Parathyroid adenoma (tissue), 2 donors: ENCODE measurements at regions not wholly inside any gene's neighbourhood (a gene's known extent, or its start where the extent isn't known, plus 50 kb on each side); places are given as distances from the start of the nearest gene placed in this dataset.
"Not testable (repeated sequence)": the region's sequence is repeated elsewhere in the genome, so short reads cannot be mapped to it uniquely, and the experiment has no call there.

Experiments
- H2AFZ ChIP-seq: fragments of 300-600 bp; sonication (generic); one replicate; pipeline ENCODE4 v1.7.0; 2017; ENCODE audit warnings: antibody characterized with exemption, mild to moderate bottlenecking
- H3K27ac ChIP-seq: fragments of 300-600 bp; sonication (generic); one replicate; pipeline ENCODE4 v1.7.0; 2017
- H3K27me3 ChIP-seq: fragments of 300-600 bp; sonication (generic); one replicate; pipeline ENCODE4 v1.7.0; 2017; ENCODE audit warnings: low read length; ENCODE audit not compliant: control insufficient read depth, insufficient read depth
- H3K36me3 ChIP-seq: fragments of 300-600 bp; sonication (generic); one replicate; pipeline ENCODE4 v1.7.0; 2017; ENCODE audit warnings: low read length; ENCODE audit not compliant: control insufficient read depth, insufficient read depth
- H3K4me1 ChIP-seq: fragments of 300-600 bp; sonication (generic); one replicate; pipeline ENCODE4 v1.7.0; 2017; ENCODE audit warnings: control low read depth
- H3K4me2 ChIP-seq: fragments of 300-600 bp; sonication (generic); one replicate; pipeline ENCODE4 v1.7.0; 2017; ENCODE audit warnings: low read length
- H3K4me3 ChIP-seq: fragments of 300-600 bp; sonication (generic); one replicate; pipeline ENCODE4 v1.7.0; 2017; ENCODE audit warnings: low read depth, low read length
- H3K79me2 ChIP-seq: fragments of 300-600 bp; sonication (generic); one replicate; pipeline ENCODE4 v1.7.0; 2017; ENCODE audit warnings: control low read depth
- H3K9ac ChIP-seq: fragments of 300-600 bp; sonication (generic); one replicate; pipeline ENCODE4 v1.7.0; 2017; ENCODE audit warnings: mild to moderate bottlenecking
- H3K9me3 ChIP-seq: fragments of 300-600 bp; sonication (generic); one replicate; pipeline ENCODE4 v1.7.0; 2017; ENCODE audit warnings: low read length; ENCODE audit not compliant: control insufficient read depth
- TF ChIP-seq, protein P1 (sequence below): fragments of 300-600 bp; sonication (generic); IDR thresholded peaks from one replicate; pipeline ENCODE4 v1.7.0; 2017; ENCODE audit warnings: antibody characterized with exemption, mild to moderate bottlenecking
- donor health status: primary hyperparathyroidism.

GRCh38 chr6:85050149-85050548 is 285.8 kb upstream of the TBX18 start:
- TF ChIP-seq, protein P1, sequence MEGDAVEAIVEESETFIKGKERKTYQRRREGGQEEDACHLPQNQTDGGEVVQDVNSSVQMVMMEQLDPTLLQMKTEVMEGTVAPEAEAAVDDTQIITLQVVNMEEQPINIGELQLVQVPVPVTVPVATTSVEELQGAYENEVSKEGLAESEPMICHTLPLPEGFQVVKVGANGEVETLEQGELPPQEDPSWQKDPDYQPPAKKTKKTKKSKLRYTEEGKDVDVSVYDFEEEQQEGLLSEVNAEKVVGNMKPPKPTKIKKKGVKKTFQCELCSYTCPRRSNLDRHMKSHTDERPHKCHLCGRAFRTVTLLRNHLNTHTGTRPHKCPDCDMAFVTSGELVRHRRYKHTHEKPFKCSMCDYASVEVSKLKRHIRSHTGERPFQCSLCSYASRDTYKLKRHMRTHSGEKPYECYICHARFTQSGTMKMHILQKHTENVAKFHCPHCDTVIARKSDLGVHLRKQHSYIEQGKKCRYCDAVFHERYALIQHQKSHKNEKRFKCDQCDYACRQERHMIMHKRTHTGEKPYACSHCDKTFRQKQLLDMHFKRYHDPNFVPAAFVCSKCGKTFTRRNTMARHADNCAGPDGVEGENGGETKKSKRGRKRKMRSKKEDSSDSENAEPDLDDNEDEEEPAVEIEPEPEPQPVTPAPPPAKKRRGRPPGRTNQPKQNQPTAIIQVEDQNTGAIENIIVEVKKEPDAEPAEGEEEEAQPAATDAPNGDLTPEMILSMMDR, result no peak

GRCh38 chr6:85049282-85049681 is 284.9 kb upstream of the TBX18 start:
- H3K9me3 ChIP-seq, result no peaks in the 10 kb centered on the region
- TF ChIP-seq, protein P1, result no peak
- no peak overlapping the region for H3K4me3 ChIP-seq
- H3K27me3 ChIP-seq, result no peaks in the 10 kb centered on the region
- no peak overlapping the region for H3K9ac ChIP-seq
- no peak overlapping the region for H3K4me2 ChIP-seq
- no peaks in the 10 kb centered on the region for H3K79me2 ChIP-seq
- no peaks in the 10 kb centered on the region for H3K4me1 ChIP-seq
- no peak overlapping the region for H2AFZ ChIP-seq
- H3K36me3 ChIP-seq, result no peaks in the 10 kb centered on the region
- H3K27ac ChIP-seq, result no peak overlapping the region

More at GRCh38 chr6:85050149-85050548, 285.8 kb upstream of the TBX18 start:
- Histone ChIP-seq H3K79me2 (no peaks in the 10 kb centered on the region), H3K9me3 (no peaks in the 10 kb centered on the region), H3K9ac (no peak overlapping the region), H2AFZ (no peak overlapping the region), H3K4me1 (no peaks in the 10 kb centered on the region), H3K36me3 (no peaks in the 10 kb centered on the region), H3K4me3 (no peak overlapping the region), H3K4me2 (no peak overlapping the region), H3K27me3 (no peaks in the 10 kb centered on the region), H3K27ac (no peak overlapping the region)

DNA sequence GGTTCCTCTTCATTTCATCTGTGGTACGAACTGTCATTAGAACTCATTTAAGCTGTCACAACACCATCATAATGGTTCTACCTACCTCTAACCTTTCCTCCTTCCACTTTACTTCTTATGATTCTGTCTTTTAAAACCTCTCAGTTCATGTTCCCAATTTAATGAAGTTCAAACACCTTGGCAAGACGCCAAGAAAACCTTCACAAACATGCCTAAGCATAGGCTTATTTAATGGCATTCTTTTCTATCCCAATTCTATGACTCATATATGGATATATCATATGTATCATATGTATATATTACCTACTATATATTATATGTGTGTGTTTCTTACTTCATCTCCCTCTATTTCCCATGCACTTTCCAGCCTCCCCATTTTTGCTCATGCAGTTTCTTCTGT is 283.4 kb upstream of the TBX18 start:
- Histone ChIP-seq H3K9me3 (no peaks in the 10 kb centered on the region), H3K9ac (no peak overlapping the region), H2AFZ (no peak overlapping the region), H3K36me3 (no peaks in the 10 kb centered on the region), H3K4me1 (no peaks in the 10 kb centered on the region), H3K27me3 (no peaks in the 10 kb centered on the region), H3K27ac (no peak overlapping the region), H3K4me2 (no peak overlapping the region), H3K4me3 (no peak overlapping the region), H3K79me2 (no peaks in the 10 kb centered on the region)
- TF ChIP-seq, protein P1, result no peak

- H3K4me3 ChIP-seq, H3K27ac ChIP-seq, H3K27me3 ChIP-seq, H3K4me1 ChIP-seq, H3K36me3 ChIP-seq, H3K9ac ChIP-seq, H3K79me2 ChIP-seq, H3K9me3 ChIP-seq, H2AFZ ChIP-seq, H3K4me2 ChIP-seq: not testable (repeated sequence)
Measured at GRCh38 chr6:85045767-85046166, 281.4 kb upstream of the TBX18 start.

GRCh38 chr6:85044361-85044760 is 280.0 kb upstream of the TBX18 start:
- Histone ChIP-seq H2AFZ (no peak overlapping the region), H3K4me3 (no peak overlapping the region), H3K4me1 (no peaks in the 10 kb centered on the region), H3K79me2 (no peaks in the 10 kb centered on the region), H3K9ac (no peak overlapping the region), H3K27ac (no peak overlapping the region), H3K27me3 (no peaks in the 10 kb centered on the region), H3K4me2 (no peak overlapping the region), H3K9me3 (no peaks in the 10 kb centered on the region), H3K36me3 (no peaks in the 10 kb centered on the region)
- TF ChIP-seq, protein P1, result no peak
